ENCODE measurements at regions not wholly inside any gene's neighbourhood (a gene's known extent, or its start where the extent isn't known, plus 50 kb on each side); places are given as distances from the start of the nearest gene placed in this dataset.

- H3K14ac ChIP-seq (replicated peaks; ENCODE audit: low read depth, low read length): no peak overlapping the region
- no peak overlapping the region for H3K18ac ChIP-seq (ENCODE audit: low read depth, low read length)
- TF ChIP-seq FOS (IDR thresholded peaks at IDR 0.05; ENCODE audit: low read depth, low read length) (no peak), ELK1 (IDR thresholded peaks at IDR 0.05; ENCODE audit: borderline replicate concordance, low read depth, low read length) (no peak), MAZ (IDR thresholded peaks at IDR 0.05; ENCODE audit: borderline replicate concordance, low read depth, low read length) (no peak), BHLHE40 (IDR thresholded peaks at IDR 0.05; ENCODE audit: low read depth, low read length) (no peak), RCOR1 (IDR thresholded peaks at IDR 0.05; ENCODE audit: insufficient replicate concordance, low read length) (no peak), RFX5 (IDR thresholded peaks at IDR 0.05; ENCODE audit: low read depth, low read length) (no peak), NFE2L2 (IDR thresholded peaks at IDR 0.05; ENCODE audit: low read depth, low read length) (no peak), RAD21 (IDR thresholded peaks at IDR 0.05; ENCODE audit: low read length) (no peak), CEBPB (IDR thresholded peaks at IDR 0.05; ENCODE audit: low read depth, low read length) (no peak), MXI1 (IDR thresholded peaks at IDR 0.05; ENCODE audit: borderline replicate concordance, low read depth, low read length) (no peak)
- TF ChIP-seq, protein P1, sequence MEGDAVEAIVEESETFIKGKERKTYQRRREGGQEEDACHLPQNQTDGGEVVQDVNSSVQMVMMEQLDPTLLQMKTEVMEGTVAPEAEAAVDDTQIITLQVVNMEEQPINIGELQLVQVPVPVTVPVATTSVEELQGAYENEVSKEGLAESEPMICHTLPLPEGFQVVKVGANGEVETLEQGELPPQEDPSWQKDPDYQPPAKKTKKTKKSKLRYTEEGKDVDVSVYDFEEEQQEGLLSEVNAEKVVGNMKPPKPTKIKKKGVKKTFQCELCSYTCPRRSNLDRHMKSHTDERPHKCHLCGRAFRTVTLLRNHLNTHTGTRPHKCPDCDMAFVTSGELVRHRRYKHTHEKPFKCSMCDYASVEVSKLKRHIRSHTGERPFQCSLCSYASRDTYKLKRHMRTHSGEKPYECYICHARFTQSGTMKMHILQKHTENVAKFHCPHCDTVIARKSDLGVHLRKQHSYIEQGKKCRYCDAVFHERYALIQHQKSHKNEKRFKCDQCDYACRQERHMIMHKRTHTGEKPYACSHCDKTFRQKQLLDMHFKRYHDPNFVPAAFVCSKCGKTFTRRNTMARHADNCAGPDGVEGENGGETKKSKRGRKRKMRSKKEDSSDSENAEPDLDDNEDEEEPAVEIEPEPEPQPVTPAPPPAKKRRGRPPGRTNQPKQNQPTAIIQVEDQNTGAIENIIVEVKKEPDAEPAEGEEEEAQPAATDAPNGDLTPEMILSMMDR (conservative IDR thresholded peaks at IDR 0.05; ENCODE audit: low read depth, low read length): no peak
- TF ChIP-seq, protein P2, sequence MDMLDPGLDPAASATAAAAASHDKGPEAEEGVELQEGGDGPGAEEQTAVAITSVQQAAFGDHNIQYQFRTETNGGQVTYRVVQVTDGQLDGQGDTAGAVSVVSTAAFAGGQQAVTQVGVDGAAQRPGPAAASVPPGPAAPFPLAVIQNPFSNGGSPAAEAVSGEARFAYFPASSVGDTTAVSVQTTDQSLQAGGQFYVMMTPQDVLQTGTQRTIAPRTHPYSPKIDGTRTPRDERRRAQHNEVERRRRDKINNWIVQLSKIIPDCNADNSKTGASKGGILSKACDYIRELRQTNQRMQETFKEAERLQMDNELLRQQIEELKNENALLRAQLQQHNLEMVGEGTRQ (IDR thresholded peaks at IDR 0.05; ENCODE audit: low read depth, low read length): no peak
- H2BK120ac ChIP-seq (ENCODE audit: low read depth, low read length): no peak overlapping the region
- H3K4me1 ChIP-seq (ENCODE audit: control insufficient read depth, insufficient read depth, low read length): no peaks in the 10 kb centered on the region
- intact Hi-C loops (cut with micrococcal nuclease) (no loop called here), in situ Hi-C loops (cut with MboI; ENCODE audit: low sequenced_read_pairs) (no loop called here), dilution Hi-C loops (cut with HindIII; ENCODE audit: low sequenced_read_pairs, unreplicated experiment) (no loop called here)
- no peak overlapping the region for H2BK20ac ChIP-seq (ENCODE audit: low read depth, low read length)
- H2AK5ac ChIP-seq (ENCODE audit: low read depth, low read length): no peak overlapping the region
- H3K56ac ChIP-seq (ENCODE audit: extremely low read depth, insufficient read depth, low read length): no peak overlapping the region
- no peaks in the 10 kb centered on the region for H3K27me3 ChIP-seq (ENCODE audit: control insufficient read depth, insufficient read depth, low read length)
- H3K9me1 ChIP-seq (ENCODE audit: insufficient read depth, low read length): no peaks in the 10 kb centered on the region
- ChIA-PET POLR2A (ENCODE audit: unreplicated experiment) (no interaction called here), CTCF (no interaction called here)
- no peaks in the 10 kb centered on the region for H4K20me1 ChIP-seq (ENCODE audit: insufficient read depth, low read length)
- H3K23ac ChIP-seq (ENCODE audit: low read depth, low read length): no peak overlapping the region
- no peak overlapping the region for H3K9ac ChIP-seq (ENCODE audit: low read depth, low read length)
- H4K91ac ChIP-seq (ENCODE audit: insufficient read depth, low read depth, low read length): no peak overlapping the region
- no peak overlapping the region for H2BK5ac ChIP-seq (ENCODE audit: low read depth, low read length, poor library complexity, severe bottlenecking)
- H4K8ac ChIP-seq (ENCODE audit: low read depth in 2 of 2, low read length in 2 of 2): no peak overlapping the region
- H2BK15ac ChIP-seq (ENCODE audit: low read depth, low read length): no peak overlapping the region
- H3K9me3 ChIP-seq (ENCODE audit: control insufficient read depth, insufficient read depth, low read length): peaks cover 5% of the 10 kb centered on the region
- H2AFZ ChIP-seq (replicated peaks; ENCODE audit: low read length, poor library complexity): no peak overlapping the region
- no peak for ATAC-seq (ENCODE audit: low read depth)
- no peak overlapping the region for H3K4ac ChIP-seq (ENCODE audit: low read depth, low read length)
- BruUV-seq (replicated peaks): no TSS peak
- H3K4me2 ChIP-seq (ENCODE audit: low read depth, low read length): no peak overlapping the region
- H3K4me3 ChIP-seq (ENCODE audit: insufficient read depth, low read depth, low read length): no peak overlapping the region
- no peaks in the 10 kb centered on the region for H3K79me1 ChIP-seq (ENCODE audit: low read depth in 1 of 2, low read length in 2 of 2)
- no peak overlapping the region for H4K5ac ChIP-seq (ENCODE audit: low read depth, low read length)
- DNase-seq: no peak
- no CpG with 5 or more reads among the region's 3 CpGs for WGBS, 2 experiments (ENCODE audit: extremely low coverage in 2 of 2, insufficient read length in 1 of 2)
- no peaks in the 10 kb centered on the region for H3K36me3 ChIP-seq (ENCODE audit: control insufficient read depth, insufficient read depth, low read length)
- no peak overlapping the region for H2AK9ac ChIP-seq (replicated peaks; ENCODE audit: low read depth, low read length, poor library complexity)
- H3K27ac ChIP-seq (ENCODE audit: insufficient read depth, low read length): no peak overlapping the region
These were observed 182.3 kb downstream of the MBOAT1 start for GRCh38 chr6:20029979-20030378.
